HG03108 (cell line): ENCODE measurements at regions not wholly inside any gene's neighbourhood (a gene's known extent, or its start where the extent isn't known, plus 50 kb on each side); places are given as distances from the start of the nearest gene placed in this dataset.

Source experiments
- ATAC-seq: cut with Tn5 transposase; IDR thresholded peaks from one replicate; pipeline ENCODE4 v1.9.1; 2021; ENCODE audit warnings: moderate library complexity; ENCODE audit not compliant: unreplicated experiment

DNA sequence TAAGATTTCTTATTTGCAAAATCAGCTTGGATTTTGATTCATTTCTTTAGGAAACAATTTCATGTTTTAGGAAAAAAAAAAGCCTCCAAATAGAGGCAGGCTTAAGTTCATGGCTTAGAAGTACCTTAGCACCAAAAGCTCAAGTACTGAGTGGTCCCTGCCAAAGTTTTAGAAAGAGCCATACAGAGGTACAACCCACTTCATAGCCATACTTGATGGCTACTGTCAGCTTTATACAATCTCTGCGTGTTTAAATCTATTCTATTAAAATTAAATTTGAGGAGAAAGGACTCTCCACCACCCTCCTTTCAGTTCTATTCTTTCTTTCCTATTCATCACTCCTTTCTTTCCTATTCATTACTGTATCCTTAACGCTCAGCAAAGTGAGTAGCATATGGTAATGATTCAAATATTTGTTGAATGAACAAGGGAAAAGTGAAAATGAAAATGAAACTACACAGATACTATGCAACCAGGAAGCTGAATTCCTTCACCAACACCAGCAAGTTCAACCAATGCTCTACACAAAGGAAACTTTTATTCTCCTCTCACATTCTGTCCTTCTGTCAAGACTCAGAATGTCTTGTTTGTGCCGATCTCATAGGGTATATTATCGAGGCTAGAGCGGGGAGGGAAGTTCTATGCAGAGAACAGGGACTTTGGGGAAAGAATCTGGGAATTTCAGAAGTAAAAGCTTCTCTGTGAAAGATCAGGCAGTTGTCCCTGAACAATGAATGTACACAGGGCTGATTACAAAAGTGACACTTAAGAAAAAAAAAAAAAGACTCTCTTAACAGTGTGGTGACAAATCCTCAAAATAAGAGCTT, 138.6 kb upstream of the SPEF2 start:
- ATAC-seq = no peak

DNA sequence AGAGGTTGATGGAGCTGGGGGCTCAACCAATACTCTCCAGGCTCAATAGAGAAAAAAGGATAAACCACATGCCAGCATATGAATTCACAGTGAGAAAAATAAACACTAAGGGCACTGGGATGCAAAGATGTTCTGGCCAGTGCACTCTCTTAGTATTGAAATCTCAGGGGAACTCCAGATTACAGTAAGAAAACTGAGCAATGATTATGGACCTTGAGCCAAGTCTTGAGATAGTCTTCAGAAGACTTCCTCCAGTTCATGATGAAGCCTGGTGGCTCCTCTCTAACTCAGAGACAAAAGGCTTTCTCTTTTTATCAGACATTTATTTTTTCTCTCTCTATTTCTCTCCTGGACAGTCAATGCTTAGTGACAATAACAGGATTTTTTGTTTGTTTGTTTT, 139.8 kb upstream of the SPEF2 start:
- ATAC-seq = no peak

DNA sequence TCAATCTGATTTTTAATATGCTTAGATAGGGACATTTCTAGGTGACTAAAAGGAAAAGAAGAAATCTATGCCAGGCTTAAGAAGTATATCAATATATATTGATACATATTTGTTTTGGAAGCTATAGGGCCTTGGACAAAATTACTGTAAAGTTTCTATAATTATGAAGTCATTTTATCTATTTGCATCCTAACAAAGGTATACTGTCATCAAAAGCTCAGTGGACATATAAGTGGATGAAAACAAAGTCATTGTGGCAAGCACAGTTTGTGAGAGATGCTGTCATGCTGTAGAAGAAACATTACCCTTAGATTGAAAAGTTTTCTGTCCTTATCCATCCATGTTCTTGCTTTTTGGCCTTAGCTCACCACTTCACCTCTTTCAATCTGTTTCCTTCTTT, 140.3 kb upstream of the SPEF2 start:
- ATAC-seq = no peak

DNA sequence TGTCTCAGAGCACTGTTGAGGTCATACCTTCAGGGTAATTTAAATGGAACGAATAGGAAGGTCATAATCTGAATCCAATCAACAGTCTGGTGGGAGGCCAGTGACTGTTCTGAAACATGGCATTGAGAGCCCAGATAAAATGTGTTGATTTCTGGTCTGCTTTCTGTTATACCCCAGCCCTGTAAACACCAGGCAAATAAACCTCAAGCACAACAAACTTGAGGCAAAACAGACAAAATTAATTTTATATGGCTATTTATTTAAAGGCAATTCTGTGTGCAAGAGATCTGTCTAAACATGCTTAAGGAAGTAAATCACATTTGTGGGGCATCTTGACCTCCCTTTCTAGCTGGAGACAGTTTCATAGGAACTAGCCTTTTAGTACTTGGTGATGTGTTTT, 140.9 kb upstream of the SPEF2 start:
- ATAC-seq = no peak

DNA sequence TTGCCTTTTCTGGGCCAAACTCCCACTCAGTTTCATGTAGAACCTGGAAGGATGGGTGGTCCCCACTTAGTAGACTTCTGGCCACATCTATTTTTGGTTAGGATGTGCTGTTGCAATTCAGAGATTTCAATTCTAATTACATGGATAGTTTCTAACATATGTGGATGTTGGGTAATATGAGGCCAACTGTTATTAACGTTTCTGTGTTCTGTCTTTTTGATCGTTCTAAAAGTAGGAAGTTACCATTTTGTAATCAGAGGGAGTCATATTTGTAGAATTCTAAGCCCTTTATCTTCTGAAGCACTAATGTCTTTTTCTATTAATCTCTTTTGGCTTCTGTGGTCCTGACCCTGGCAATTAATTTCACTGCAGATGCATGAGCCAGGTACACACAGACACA, 141.6 kb upstream of the SPEF2 start:
- no peak for ATAC-seq

DNA sequence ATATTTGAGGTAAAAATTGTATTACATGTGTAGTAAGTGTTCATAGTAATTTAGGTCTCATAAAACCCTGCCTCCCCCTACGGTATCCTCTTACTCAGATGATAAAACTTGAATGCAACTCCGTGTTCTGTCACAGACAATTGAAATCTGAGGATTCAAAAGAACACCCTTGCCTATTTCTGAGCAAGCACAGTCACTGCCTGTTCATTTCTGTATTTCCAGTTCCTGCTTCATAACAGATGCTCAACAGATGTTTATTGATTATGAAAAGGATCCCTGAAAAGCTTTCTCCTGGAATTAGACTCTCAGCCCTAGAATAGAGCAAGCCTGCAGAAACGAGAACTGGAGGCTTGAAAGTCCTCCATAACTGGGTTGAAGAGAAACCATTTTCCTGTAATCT, 144.1 kb upstream of the SPEF2 start:
- no peak for ATAC-seq

DNA sequence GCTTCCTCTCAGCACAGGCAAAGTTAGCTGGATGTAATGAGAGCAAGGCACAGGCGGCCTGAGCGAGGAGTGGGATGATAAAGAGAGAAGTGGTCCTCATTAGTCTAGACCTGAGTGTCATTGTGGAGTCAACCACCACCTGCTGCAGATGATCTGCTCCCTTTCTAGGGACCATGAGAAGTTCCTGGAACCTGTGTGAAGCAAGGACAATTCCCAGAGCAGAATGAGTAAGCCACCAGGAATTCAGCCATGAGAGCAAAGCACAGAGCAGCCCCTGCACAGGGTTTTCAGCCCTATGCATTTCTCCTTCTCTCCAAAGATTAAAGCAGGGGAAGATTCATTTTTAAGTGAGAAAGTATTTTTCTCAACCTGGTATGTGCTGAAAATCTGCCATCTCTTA, 146.8 kb upstream of the SPEF2 start:
- no peak for ATAC-seq

DNA sequence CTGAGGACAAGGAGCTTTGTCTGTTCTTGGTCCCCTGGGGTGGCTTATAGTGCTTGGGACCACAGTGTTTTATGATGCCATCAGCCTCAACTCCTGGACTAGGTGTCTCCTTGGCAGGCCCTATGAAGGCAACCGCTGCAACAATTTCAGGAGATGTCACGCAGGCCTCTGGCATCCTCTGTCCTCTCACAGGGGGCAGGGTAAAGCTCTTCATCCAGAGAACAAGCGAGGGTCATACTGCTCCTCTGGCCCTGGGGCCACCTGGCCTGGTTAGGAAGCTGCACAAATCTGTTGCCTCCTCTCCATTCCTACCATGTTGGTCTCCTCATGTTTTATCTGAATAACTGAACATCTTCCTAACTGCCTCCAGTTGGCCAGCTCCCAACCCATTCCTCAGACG, 148.9 kb upstream of the SPEF2 start:
- no peak for ATAC-seq

DNA sequence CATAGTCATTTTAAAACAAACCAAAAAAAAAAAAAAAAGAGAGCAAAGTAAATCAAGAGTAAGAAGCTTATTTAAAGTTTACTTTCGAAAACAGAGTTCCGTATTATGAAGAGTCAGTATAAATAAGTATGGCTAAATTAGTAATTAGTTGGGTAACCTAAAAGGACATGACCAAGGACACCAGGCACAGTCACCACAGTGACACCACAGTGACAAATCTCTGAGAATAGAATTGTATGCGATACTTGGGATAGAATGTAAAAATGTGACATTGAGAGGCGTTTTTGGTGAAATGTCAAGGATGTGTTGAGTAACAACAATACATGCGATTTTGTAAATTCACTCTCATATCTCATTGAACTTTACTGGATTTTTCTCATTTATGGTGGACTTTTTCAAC, 150.9 kb upstream of the SPEF2 start:
- ATAC-seq = no peak

DNA sequence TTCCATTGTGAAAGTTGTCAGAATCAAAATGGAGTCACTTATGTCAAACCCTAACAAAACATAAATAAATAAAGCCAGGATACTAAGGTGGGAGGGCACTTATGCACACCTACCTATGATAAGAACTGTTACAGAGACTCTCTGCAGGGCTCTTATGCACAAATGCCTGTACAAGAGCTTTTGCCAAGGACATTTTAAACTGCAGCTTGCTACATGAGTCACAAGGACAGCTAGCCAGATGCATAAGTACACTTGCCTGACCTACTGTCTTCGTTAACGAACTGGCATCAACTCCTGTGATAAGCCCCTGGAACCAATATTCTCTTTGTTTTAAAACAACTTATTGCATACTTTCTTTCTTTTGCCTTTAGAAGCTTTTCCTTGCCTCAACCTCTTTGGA, 152.9 kb upstream of the SPEF2 start:
- ATAC-seq = no peak

DNA sequence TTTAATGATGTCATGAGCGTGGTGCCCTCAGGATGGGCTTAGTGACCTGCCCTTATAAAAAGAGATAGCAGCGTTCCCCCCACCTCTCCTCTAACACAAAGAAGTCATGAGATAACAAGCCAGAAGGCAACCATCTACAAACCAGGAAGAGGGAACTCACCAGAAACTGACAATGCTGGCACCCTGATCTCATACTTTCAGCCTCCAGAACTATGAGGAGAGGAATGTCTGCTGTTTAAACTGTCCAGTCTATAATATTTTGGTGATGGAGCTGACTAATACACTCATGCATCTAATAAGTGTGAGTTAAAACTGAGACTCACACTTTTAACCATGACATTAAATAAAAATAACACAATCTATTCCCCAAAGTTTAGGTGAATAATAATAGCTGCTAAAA, 156.1 kb upstream of the SPEF2 start:
- ATAC-seq = no peak

DNA sequence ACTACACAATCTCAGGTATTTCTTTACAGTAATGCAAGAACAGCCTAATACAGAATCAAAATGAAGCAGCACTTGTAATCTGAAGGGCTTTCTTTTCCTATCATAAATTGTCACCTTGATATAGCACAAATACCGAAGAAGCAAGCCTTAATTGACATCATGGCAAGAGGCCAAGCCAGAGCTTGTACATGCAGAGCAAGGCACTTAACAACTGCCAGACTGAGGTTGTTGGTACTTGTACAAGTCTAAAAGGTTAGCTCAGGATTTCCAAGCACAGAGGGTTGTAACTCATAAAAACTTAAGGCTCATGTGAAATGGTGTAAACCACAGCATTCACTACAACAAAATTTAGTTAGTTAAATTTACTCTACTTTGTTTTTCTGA, 158.8 kb upstream of the SPEF2 start:
- no peak for ATAC-seq

DNA sequence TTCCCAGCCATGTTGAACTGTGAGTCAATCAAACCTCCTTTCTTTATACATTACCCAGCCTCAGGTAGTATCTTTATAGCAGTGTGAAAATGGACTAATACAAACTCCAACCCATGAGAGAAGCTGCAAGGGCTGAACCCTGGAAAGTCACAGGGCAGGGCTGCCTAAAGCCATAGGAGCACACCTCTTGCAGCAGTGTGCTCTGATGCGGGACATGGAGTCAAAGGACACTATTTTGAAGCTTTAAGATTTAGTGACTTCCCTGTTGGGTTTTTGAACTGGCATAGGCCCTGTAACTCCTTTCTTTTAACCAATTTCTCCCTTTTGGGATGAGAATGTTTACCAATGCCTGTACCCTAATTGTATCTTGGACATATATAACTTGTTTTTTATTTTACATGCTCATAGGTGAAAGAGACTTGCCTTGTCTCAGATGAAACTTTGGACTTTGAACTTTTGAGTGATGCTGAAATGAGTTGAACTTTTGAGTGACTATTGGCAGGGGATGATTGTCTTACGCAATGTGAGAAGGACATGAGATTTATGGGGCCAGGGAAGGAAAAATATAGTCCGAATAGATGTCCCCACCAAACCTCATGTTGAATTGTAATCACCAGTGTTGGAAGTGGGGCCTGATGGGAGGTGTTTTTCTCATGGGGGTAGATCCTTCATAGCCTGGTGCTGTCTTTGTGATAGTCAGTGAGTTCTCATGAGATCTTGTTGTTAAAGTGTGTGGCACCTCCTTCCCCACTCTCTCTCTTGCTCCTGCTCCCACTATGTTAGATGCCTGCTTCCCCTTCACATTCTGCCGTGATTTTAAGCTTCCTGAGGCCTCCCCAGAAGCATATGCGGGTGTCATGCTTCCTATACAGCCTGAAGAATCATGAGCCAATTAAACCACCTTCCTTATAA, 159.5 kb upstream of the SPEF2 start:
- no peak for ATAC-seq

DNA sequence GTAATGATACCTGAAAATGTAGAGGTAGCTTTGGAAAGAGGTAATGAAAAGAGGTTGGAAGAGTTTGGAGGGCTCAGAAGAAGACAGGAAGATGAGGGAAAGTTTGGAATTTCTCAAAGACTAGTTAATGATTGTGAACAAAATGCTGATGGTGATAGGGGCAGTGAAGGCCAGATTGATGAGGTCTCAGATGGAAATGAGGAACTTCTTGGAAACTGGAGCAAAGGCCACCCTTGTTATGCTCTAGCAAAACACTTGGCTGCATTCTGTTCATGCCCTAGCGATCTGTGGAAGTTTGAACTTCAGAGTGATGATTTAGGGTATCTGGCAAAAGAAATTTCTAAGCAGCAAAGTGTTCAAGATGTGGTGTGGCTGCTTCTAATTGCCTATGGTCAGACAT, 161.2 kb upstream of the SPEF2 start:
- no peak for ATAC-seq

DNA sequence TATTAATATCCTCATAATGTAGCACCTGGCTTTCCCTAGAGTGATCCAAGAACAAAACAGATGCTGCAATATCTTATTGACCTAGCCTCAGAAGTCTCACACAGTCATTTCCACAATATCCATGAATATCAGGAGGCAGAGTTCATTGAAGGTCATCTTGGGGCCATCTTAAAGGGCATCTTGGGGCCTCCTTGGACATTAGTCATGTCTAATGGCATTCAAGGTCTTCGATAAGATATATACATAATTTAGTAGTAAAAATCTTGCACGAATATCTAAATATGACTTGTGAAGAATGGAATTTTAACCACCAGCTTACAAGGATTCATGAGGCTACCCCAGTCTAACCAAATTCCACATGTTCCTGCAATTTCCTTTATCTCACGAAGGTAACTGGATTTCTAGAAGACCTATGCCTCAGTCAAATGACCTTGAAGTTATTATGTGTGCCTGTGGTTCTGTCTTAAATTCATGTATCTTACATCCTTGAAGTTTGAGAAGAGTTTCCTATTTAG, 163.6 kb upstream of the SPEF2 start:
- no peak for ATAC-seq

DNA sequence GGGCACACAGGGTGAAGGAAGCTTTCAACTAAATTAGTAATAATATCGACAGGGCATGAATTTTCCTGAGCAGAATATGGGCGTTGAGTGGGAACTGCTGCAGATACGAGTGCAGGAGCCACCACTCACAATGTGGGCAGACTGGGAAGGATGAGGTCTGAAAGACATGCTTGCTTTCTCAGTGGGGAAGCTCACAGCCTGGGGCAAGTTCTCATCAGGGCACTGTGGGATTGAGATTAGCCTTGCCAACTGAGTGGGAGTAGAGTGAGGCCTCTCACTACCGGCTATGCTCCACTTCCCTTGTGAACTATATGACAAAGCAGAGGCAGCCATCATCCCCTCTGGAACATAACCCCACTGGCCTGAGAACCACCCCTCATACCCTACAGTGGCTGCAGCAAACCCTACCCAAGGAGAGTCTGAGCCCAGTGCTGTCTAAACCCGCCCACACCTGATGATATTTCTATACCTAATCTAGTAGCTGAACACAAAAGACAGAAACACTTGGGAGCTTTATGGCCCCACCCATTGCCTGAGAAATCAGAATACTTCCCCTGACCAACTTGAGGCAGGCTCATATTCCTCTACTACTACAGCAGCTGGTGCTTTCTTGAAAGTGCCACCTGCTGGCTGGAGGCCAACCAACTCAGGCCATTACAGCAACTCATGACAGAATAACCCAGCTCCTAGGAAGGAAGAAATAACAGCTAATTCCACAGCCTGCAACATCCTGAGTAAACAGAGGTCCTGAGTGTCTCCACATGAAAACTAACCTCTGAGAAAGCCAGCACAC, 173.7 kb upstream of the SPEF2 start:
- no peak for ATAC-seq

DNA sequence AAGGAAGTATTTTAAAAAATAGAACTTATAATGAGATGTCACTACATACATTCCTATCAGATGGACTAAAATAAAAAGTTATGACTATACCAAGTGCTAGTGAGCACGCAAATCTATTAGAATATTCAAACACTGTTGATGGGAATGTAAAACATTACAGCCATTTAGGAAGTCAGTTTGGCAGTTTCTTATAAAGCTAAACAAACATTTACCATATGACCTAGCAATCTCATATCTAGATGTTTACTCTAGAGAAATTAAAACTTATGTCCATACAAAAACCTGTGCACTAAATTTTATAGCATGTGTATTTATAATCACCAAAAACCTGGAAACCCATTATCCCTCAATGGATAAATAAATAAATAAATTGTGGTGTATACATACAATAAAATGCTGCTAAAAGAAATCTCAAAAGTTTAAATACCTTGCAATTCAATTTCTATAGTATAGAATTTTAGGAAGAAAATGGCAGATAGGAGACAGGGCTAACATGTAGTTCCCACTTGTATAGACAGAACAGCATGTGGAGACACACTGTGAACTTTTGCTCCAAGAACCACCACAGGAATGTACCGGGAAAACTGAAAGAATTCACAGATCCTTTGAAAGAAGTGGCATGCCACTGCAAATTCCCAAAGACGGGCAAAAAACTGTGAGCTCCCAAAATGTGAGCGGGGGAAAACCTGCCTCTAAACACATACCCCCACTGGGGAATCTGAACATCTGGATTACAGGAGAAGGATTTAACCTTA, 174.6 kb upstream of the SPEF2 start:
- ATAC-seq = no peak

DNA sequence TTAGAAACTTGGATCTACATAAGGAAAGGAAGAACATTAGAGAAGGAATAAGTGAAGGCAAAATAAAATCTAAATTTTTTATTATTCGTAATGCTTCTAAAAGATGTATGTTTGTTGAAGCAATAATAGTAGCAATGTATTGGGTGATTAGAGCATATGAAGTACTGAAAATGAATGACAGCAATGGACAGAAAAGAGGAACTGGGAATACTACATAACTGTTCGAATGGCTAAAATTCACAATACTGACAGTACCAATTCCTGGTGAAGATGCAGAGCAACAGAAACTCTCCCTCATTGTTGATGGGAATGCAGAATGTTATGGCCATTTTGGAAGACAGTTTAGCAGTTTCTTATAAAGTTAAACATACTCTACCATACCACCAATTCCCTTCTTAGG, 177.3 kb upstream of the SPEF2 start:
- ATAC-seq = no peak

DNA sequence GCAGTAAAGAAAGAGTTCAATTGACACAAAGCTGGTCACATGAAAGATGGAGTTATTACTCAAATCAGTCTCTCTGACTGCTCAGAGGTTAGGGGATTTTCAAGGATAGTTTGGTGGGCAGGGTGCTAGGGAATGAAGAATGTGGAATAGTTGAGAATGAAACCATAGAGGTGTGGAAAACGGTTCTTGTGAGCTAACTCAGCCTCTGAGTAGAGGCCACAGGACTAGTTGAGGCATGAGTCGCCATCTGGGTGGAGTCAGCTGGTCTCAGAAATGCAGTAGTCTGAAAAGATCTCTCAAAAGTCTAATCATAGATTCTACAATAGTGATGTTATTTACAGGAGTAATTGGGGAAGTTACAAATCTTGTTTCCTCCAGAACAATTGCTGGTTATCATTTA, 178.9 kb upstream of the SPEF2 start:
- ATAC-seq = no peak

DNA sequence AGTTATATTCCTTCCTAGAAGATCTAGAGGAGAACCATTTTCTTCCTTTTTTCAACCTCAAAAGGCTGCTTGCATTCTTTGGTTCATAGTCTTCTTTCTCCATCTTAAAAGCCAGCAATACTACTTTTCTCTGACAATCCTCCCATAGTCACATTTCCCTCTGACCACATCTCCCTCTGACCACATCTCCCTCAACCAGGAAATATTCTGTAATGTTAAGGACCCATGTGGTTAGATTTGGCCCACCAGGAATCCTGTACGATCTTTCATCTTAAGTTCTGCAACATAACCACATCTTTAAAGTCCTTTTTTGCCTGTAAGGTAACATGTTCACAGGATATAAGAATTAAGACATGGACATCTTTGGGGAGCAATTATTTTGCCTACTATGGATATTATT, 179.4 kb upstream of the SPEF2 start:
- no peak for ATAC-seq
